ES-I3 (cell line): ENCODE measurements at regions not wholly inside any gene's neighbourhood (a gene's known extent, or its start where the extent isn't known, plus 50 kb on each side); places are given as distances from the start of the nearest gene placed in this dataset.

Source experiments
- H3K36me3 ChIP-seq: 2 replicates; pipeline ENCODE4 v1.6.1; 2013; ENCODE audit warnings: mild to moderate bottlenecking, low read length, control low read depth, moderate library complexity; ENCODE audit not compliant: insufficient read depth
- H3K4me1 ChIP-seq: 2 replicates; pipeline ENCODE4 v1.6.1; 2013; ENCODE audit warnings: mild to moderate bottlenecking, control low read depth, low read length; ENCODE audit not compliant: insufficient read depth
- H3K9ac ChIP-seq: 2 replicates; pipeline ENCODE4 v1.6.1; 2013; ENCODE audit warnings: low read depth, mild to moderate bottlenecking, low read length, moderate library complexity
- H3K9me3 ChIP-seq: 2 replicates; pipeline ENCODE4 v1.6.1; 2013; ENCODE audit warnings: mild to moderate bottlenecking, low read length, moderate library complexity; ENCODE audit not compliant: control insufficient read depth, insufficient read depth

DNA sequence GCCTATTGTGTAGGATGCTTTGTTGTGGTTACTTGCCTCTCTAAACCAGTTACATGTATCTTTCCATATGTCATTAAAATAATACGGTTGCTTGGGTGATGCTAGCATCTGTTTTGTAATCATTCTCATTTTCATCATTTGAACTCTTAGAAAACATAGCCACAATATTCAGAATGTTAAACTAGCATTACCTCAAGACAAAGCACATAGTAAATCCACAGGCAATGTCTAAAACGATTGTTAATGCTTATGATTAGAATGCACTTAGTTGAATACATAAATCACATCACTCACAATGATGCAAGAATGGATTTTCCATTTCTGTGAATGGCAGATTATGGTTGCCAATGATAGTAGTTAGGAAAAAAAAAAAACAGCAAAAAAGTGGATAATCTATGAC, 110.0 kb upstream of the NAALADL2 start:
- Histone ChIP-seq H3K4me1 (no peaks in the 10 kb centered on the region), H3K9me3 (no peaks in the 10 kb centered on the region), H3K36me3 (no peaks in the 10 kb centered on the region; the same call in 1 of the 2 replicates), H3K9ac (no peak overlapping the region)

DNA sequence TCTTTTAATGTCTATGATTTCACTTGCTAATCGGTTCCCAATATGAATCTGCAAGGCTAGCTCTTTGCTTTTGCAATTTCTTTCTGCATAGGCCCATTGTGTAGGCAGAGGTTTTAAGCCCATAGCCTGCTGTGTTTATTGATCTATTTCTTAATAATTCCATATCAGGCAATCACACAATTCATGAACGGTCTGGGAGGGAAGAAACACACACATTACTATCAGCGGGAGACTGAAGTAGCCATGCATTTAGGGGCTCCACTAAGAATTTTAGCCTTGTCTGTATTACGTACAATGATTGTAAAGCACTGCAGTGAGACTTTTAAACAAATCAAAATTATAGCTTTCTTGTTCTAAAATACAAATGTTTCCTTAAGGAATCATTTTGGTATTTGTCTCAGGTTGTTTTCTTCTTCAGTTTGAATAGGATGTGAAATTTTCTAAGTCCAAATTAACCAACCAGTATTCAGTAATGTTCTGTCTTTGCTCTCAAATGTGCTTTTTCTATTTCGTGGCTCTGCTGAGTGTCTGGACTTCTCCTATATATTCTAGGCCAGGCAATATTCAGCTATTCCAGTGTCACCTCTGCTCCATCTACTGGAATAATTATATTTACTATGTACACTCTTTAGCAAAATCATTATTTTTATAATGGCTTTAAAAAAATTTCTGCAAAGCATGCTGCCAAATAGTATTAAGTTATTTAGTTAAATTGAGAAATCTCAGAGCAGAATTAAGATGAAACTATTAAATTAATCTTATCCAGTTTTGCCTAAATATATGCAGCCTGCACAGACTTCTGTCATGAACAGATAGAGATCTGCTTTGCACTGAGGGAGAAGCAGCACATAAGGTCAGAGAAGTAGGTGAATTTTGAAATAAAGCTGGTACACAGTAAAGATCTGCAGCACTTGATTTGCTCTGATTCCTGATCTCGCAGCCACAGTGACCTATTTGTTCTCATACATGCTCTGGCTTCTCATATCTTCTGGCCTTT, 103.0 kb upstream of the NAALADL2 start:
- Histone ChIP-seq H3K36me3 (no peaks in the 10 kb centered on the region; the same call in 1 of the 2 replicates), H3K4me1 (no peaks in the 10 kb centered on the region)

DNA sequence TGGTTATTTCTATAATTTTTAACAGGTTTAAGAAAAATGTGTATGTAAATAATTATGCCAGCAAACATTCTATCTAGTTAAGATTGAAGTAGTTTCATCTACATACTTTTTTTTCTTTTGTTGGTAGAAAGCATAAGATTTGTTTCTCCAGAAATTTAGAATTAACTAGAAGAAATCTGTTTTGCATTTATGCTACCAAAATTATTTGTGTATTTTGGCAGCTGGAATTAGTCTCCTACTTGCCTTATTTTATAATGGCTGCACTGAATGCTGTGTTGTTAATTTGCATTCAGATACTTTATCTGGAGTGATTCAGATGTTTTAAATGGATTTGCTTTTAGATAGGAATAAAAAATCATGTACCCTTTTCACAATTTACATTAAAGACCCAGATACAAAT, 100.2 kb upstream of the NAALADL2 start:
- no peak overlapping the region for H3K9ac ChIP-seq

More for the DNA sequence above, 103.0 kb upstream of the NAALADL2 start:
- Histone ChIP-seq H3K9me3 (no peaks in the 10 kb centered on the region), H3K9ac (no peak overlapping the region)

DNA sequence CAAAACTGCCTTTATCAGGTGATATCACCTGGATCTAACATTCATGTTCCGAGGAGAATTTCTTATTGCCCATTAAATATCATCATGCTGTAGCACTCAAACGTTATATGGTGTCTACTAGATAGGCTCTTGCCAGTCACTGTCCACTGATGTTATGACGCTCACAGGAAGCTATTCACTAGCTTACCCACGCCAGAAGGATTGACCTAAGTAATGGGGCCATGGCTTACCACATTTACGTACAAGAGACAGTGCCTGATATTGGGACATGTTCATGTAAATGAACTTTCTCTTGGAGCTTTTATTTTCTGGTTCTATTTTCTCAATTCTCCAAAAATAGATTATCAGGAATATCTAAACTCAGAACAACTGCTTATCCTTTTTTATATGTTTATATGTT, 91.7 kb upstream of the NAALADL2 start:
- no peaks in the 10 kb centered on the region for H3K36me3 ChIP-seq
- no peaks in the 10 kb centered on the region for H3K9me3 ChIP-seq
- no peaks in the 10 kb centered on the region for H3K4me1 ChIP-seq
- H3K9ac ChIP-seq, result no peak overlapping the region

More for the DNA sequence above, 100.2 kb upstream of the NAALADL2 start:
- H3K36me3 ChIP-seq, result no peaks in the 10 kb centered on the region; the same call in 1 of the 2 replicates
- H3K4me1 ChIP-seq, result no peaks in the 10 kb centered on the region
- H3K9me3 ChIP-seq, result no peaks in the 10 kb centered on the region

DNA sequence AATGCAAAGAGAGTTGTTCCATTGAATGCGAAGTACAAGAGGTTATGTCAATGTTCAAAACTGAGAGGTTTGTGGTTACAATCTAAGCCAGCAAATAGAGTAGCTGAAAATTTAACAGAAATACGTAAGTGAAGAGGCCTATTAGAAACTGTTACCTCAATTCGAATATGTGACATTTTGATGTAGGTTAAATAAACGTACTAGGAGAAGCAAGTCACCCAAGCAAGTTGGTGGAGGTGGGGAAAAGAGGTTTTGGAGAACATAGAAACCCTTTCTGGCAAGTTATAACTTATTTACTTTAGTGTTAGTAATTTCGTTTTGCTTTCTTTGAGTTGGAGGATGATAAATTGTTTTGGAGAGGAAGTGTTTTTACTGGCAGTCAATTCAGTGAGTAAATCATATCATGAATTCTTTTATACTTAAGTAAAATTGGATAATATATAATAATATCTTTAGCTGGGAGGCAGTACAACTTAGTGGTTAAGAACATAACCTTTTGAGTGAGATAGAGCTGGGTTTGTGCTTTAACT, 91.2 kb upstream of the NAALADL2 start:
- Histone ChIP-seq H3K36me3 (no peaks in the 10 kb centered on the region), H3K9ac (no peak overlapping the region), H3K9me3 (no peaks in the 10 kb centered on the region), H3K4me1 (no peaks in the 10 kb centered on the region)

DNA sequence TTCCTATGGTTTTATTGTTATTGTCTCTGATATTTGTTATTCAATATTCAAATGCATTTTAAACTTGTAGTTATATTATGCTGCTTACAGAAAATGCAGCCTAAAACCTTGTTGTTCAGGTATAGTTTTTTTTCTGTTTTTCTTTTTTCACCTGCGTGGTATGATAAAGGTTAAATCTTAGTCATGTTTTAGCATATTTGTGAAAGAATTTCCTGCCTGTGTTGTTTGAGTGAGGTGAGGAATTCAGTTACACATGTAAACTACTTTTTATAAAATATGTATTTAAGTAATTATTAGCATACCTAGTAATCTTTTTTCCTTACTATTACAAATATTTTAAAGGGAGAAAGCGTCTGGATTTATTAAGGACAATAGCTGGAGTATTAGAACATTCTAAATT, 90.0 kb upstream of the NAALADL2 start:
- Histone ChIP-seq H3K4me1 (no peaks in the 10 kb centered on the region), H3K9ac (no peak overlapping the region), H3K9me3 (no peaks in the 10 kb centered on the region), H3K36me3 (no peaks in the 10 kb centered on the region)

DNA sequence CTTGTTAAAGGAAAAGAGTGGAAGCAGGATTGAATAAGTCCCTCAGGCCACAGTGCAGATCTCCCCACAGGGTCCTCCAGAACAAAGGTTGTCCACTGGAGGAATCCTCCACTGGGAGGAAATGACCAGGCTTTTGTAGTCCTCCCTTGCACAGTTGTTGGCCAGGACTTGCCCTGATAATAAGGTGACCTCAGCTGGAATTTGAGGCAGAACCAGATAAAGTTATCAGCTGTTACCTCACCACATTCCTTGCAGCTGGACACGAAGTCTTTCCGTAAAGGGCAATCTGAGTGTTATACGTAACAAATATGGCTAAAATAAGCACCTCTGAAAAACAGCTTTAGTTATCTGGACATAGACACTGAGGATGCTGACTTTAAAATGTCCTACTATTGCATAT, 83.5 kb upstream of the NAALADL2 start:
- H3K9ac ChIP-seq, result no peak overlapping the region
- no peaks in the 10 kb centered on the region for H3K36me3 ChIP-seq
- no peaks in the 10 kb centered on the region for H3K4me1 ChIP-seq
- H3K9me3 ChIP-seq, result no peaks in the 10 kb centered on the region

DNA sequence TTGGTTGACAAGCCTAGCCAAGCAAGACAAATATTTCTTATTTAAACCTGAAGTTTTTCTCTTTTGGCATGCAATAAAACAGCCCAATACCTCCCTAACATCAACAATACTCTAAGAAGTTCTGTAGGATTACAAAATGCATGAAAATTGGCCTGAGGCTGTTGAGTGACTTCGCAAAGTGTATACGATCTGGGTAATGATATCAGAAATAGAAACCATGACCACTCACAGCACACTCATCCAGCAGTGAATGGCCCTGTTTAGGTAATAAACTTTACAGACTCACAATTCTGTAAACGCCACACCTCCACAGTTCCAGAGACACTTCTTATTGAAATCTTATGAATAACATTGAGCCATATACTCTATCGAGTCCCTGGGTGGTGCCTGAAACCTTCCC, 83.0 kb upstream of the NAALADL2 start:
- H3K4me1 ChIP-seq, result no peaks in the 10 kb centered on the region
- no peak overlapping the region for H3K9ac ChIP-seq
- H3K36me3 ChIP-seq, result no peaks in the 10 kb centered on the region
- no peaks in the 10 kb centered on the region for H3K9me3 ChIP-seq

DNA sequence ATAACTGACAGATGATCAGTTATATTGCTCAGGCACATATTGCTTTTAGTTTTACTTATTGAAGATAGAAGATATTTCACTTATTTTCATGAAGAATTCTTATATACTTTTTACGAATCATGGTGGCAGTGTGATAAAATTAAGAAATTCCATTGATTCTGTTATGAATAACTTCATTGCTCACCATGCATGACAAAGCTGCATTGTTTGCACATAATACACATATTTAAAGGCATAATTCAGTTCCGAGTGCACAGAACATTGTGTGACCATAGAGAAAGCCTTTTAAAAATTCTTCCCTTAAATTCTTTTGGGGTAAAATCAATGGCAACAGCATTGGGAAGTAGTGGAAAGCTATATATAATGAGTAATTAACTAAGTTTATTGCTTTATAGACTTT, 82.5 kb upstream of the NAALADL2 start:
- H3K4me1 ChIP-seq, result no peaks in the 10 kb centered on the region
- H3K9me3 ChIP-seq, result no peaks in the 10 kb centered on the region
- no peak overlapping the region for H3K9ac ChIP-seq
- no peaks in the 10 kb centered on the region for H3K36me3 ChIP-seq

DNA sequence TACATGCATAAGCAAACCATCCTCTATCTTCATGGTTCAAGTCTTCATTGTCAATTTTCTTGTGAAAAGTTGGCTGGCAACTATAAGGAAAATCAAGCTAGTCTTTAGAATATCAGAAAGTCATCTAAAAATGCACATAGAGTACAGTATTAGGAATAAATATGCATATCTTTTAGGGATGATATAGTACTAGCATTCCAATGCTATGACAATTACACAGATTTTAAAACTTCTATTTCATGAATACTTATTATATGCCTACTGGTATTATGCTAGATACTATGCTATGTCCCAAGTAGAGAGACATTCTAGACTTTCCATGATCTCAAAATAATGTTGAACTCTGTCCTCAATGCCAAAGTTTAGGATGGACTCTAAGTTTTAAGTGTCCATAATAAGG, 81.3 kb upstream of the NAALADL2 start:
- no peak overlapping the region for H3K9ac ChIP-seq
- H3K36me3 ChIP-seq, result no peaks in the 10 kb centered on the region
- no peaks in the 10 kb centered on the region for H3K4me1 ChIP-seq
- no peaks in the 10 kb centered on the region for H3K9me3 ChIP-seq

DNA sequence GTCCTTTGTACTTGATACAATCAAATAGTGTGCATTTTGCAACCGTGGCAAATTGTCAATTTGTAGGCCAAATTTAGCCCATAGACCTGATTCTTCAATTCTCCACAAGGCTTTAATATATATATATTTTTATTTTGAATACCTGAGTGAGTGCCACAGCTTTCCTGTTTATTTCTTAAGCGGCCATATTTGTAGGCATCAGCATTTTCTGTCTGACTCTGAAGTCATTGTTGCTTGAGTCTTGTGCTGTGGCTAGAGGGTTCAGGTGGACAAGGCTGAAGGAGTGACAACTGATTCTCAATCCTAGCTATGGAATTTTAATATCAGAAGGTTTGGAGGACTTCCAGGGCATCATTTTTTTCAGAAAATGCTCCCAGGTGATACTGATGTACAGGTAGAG, 75.6 kb upstream of the NAALADL2 start:
- no peak overlapping the region for H3K9ac ChIP-seq
- H3K9me3 ChIP-seq, result no peaks in the 10 kb centered on the region
- no peaks in the 10 kb centered on the region for H3K4me1 ChIP-seq
- H3K36me3 ChIP-seq, result no peaks in the 10 kb centered on the region

DNA sequence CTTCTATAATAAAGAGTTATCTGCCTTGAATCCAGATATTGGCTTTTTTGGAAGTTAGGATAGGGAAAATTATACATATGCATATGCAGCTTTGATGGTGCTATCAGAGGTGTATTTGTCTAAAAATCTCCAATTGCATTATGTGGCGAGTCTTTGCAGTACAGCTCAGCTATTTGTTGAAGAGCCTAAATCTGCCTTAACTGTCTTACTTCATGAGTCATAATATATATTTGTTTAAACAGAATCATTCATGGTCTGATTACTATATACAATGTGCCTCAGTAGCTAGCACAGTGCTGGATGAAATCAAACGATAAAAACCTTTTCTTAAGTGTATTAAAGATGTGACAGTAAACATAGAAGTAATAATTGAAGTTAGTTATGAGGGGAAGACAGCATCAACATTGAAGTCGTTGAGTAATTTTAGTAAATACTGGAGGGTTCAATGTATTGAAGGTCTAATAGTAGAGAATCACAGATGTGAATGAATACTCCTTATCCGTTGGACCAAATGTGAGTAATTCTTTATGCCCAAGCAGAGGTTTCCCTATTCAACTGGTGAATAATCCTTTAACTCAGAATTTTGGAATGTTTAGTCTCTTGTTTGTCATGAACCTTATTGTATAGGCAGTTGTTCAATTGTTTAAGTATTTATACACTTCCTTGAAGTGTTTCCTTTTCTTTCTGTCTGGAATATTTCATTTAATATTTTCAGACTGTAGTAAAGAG, 74.8 kb upstream of the NAALADL2 start:
- Histone ChIP-seq H3K9me3 (no peaks in the 10 kb centered on the region), H3K4me1 (no peaks in the 10 kb centered on the region), H3K36me3 (no peaks in the 10 kb centered on the region), H3K9ac (no peak overlapping the region)

DNA sequence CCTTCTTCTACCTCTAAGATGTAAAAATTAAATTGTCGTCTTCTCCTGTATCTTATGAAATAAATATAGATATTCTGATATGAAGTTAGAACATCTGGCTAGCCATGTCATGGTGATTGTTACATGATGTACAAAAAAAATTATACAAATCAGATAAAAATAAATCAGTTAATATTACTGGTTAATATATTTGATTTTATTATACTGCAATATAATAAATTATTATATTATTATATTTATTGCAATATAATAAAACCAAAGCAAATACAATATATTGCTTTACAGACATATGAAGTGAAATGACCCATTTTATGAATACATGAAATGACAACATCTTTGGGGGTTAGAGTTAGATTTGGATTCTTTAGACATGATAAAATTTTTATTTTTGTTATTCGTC, 72.3 kb upstream of the NAALADL2 start:
- Histone ChIP-seq H3K9ac (no peak overlapping the region), H3K9me3 (no peaks in the 10 kb centered on the region), H3K4me1 (no peaks in the 10 kb centered on the region), H3K36me3 (no peaks in the 10 kb centered on the region)

DNA sequence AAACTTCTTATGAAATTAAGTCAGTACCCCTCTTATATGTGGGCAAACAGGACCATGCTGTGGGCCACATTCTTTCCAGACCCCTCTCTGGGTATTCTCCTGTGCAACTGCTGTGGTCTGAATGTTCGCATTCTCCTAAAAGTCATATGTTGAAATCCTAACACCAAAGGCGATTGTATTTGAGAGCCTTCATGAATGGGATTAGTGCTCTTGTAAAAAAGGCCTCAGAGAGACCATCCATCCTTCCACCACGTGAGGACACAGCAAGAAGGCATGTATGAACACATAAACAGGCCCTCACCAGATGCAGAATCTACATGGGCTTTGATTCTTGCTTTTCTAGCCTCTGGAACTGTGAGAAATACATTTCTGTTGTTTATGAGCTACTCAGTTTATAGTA, 68.0 kb upstream of the NAALADL2 start:
- H3K9ac ChIP-seq, result no peak overlapping the region
- no peaks in the 10 kb centered on the region for H3K4me1 ChIP-seq
- H3K36me3 ChIP-seq, result no peaks in the 10 kb centered on the region
- no peaks in the 10 kb centered on the region for H3K9me3 ChIP-seq
